H1 (cell line): ENCODE measurements at regions not wholly inside any gene's neighbourhood (a gene's known extent, or its start where the extent isn't known, plus 50 kb on each side); places are given as distances from the start of the nearest gene placed in this dataset.

ENCODE experiments used
- CTCF ChIA-PET: fragments of 300-600 bp; sonication (Branson Sonifier 250); formaldehyde crosslinking; loops from one replicate; lab custom pipeline; 2021; ENCODE audit not compliant: partially characterized antibody; lab: Charles Lee
- POLR2A ChIA-PET: fragments of 300-600 bp; sonication (Branson Sonifier 250); formaldehyde crosslinking; loops from one replicate; lab custom pipeline; 2021; ENCODE audit warnings: inconsistent platforms; ENCODE audit not compliant: partially characterized antibody; lab: Charles Lee
- DNase-seq, 2 experiments: peaks; one replicate each; pipeline versions ENCODE4 v3.0.0 to v3.0.0-alpha.2; 2010 to 2022; ENCODE audit warnings: low spot score in 2 of 2, low read depth in 1 of 2, mixed read lengths in 1 of 2
- FAIRE-seq: peaks from 2 replicates; lab custom pipeline; 2011; peaks lifted over from hg19 to GRCh38; lab: Jason Lieb, UNC
- H2AFZ ChIP-seq: 2 replicates; pipeline ENCODE4 v1.8.1; 2012; ENCODE audit warnings: low read length, inconsistent platforms
- H2AK5ac ChIP-seq: 2 replicates; pipeline ENCODE4 v1.6.1; 2013; ENCODE audit warnings: low read depth, low read length
- H2BK120ac ChIP-seq: replicated peaks from 2 replicates; pipeline ENCODE3; 2013; ENCODE audit warnings: low read depth, low read length, inconsistent platforms
- H2BK12ac ChIP-seq: 2 replicates; pipeline ENCODE4 v1.6.1; 2013; ENCODE audit warnings: low read depth, low read length
- H2BK15ac ChIP-seq: 2 replicates; pipeline ENCODE4 v1.6.1; 2013; ENCODE audit warnings: low read length
- H2BK20ac ChIP-seq: 2 replicates; pipeline ENCODE4 v1.6.1; 2013; ENCODE audit warnings: low read length
- H2BK5ac ChIP-seq: 2 replicates; pipeline ENCODE4 v1.6.1; 2013; ENCODE audit warnings: low read depth, low read length
- H3K14ac ChIP-seq: 2 replicates; pipeline ENCODE4 v1.6.1; 2013; ENCODE audit warnings: inconsistent platforms; ENCODE audit not compliant: insufficient read length
- H3K18ac ChIP-seq: 2 replicates; pipeline ENCODE4 v1.6.1; 2013; ENCODE audit warnings: low read length; ENCODE audit errors: extremely low read depth
- H3K23ac ChIP-seq: 2 replicates; pipeline ENCODE4 v1.6.1; 2013; ENCODE audit warnings: inconsistent platforms; ENCODE audit not compliant: insufficient read length
- H3K23me2 ChIP-seq: 2 replicates; pipeline ENCODE4 v1.6.1; 2013; ENCODE audit warnings: low read depth, low read length
- H3K27ac ChIP-seq: 2 replicates; pipeline ENCODE4 v1.6.1; 2011; ENCODE audit warnings: low read depth, low read length, inconsistent platforms
- H3K27me3 ChIP-seq, 4 experiments: replicated peaks in 1 of 4; 1 replicate in 1 of 4; 2 replicates in 3 of 4; pipeline versions ENCODE4 v1.6.1 to v1.8.1; 2011 to 2013; ENCODE audit warnings: low read length in 3 of 4, mild to moderate bottlenecking in 3 of 4, inconsistent platforms in 2 of 4, mixed read lengths in 2 of 4, moderate library complexity in 1 of 4; ENCODE audit not compliant: control insufficient read depth in 3 of 4, insufficient read depth in 3 of 4; ENCODE audit errors: extremely low read depth in 1 of 4
- H3K36me3 ChIP-seq, 4 experiments: 2 replicates each; pipeline versions ENCODE4 v1.6.1 to v1.8.1; 2011 to 2013; ENCODE audit warnings: mild to moderate bottlenecking in 4 of 4, low read length in 3 of 4, moderate library complexity in 2 of 4, control low read depth in 1 of 4, inconsistent platforms in 1 of 4; ENCODE audit not compliant: insufficient read depth in 4 of 4, control insufficient read depth in 2 of 4
- H3K4ac ChIP-seq: replicated peaks from 2 replicates; pipeline ENCODE3; 2013; ENCODE audit warnings: low read length, low read depth, mixed read lengths, inconsistent platforms; ENCODE audit not compliant: insufficient read length
- H3K4me1 ChIP-seq, 4 experiments: replicated peaks in 1 of 4; 1 replicate in 1 of 4; 2 replicates in 3 of 4; pipeline versions ENCODE4 v1.6.1 to v1.8.1; 2011 to 2013; ENCODE audit warnings: low read length in 3 of 4, inconsistent platforms in 2 of 4, mixed read lengths in 1 of 4; ENCODE audit not compliant: insufficient read depth in 4 of 4, control insufficient read depth in 3 of 4
- H3K4me2 ChIP-seq, 2 experiments: 2 replicates each; pipeline versions ENCODE4 v1.6.1 to v1.8.1; 2011 to 2013; ENCODE audit warnings: low read depth in 2 of 2, low read length in 2 of 2, control low read depth in 1 of 2, inconsistent platforms in 1 of 2, mild to moderate bottlenecking in 1 of 2; ENCODE audit not compliant: insufficient read depth in 1 of 2
- H3K4me3 ChIP-seq, 4 experiments: fragments of 200-600, 300-600 bp in 1 of 4; sonication (generic), shearing (Covaris generic), sonication (Bioruptor Twin) in 1 of 4; 2 replicates each; pipeline versions ENCODE4 v1.5.1 to v1.8.1; 2011 to 2016; ENCODE audit warnings: low read length in 4 of 4, low read depth in 3 of 4, control low read depth in 2 of 4, inconsistent platforms in 2 of 4, mild to moderate bottlenecking in 2 of 4, mixed read lengths in 1 of 4, moderate library complexity in 1 of 4; ENCODE audit not compliant: insufficient read depth in 2 of 4; ENCODE audit errors: extremely low read depth in 1 of 4
- H3K56ac ChIP-seq: replicated peaks from 2 replicates; pipeline ENCODE3; 2013; ENCODE audit warnings: low read depth, mild to moderate bottlenecking, mixed read lengths, low read length, inconsistent platforms; ENCODE audit not compliant: insufficient read length
- H3K79me1 ChIP-seq: 2 replicates; pipeline ENCODE4 v1.6.1; 2013; ENCODE audit warnings: low read depth, low read length, control low read depth
- H3K79me2 ChIP-seq, 2 experiments: 2 replicates each; pipeline versions ENCODE4 v1.6.1 to v1.8.1; 2012 to 2013; ENCODE audit warnings: low read length in 2 of 2, mild to moderate bottlenecking in 2 of 2, inconsistent platforms in 1 of 2; ENCODE audit not compliant: insufficient read depth in 2 of 2, control insufficient read depth in 1 of 2
- H3K9ac ChIP-seq, 4 experiments: replicated peaks in 1 of 4; 1 replicate in 1 of 4; 2 replicates in 3 of 4; pipeline versions ENCODE4 v1.6.1 to v1.8.1; 2011 to 2013; ENCODE audit warnings: low read depth in 3 of 4, low read length in 3 of 4, control low read depth in 2 of 4, mild to moderate bottlenecking in 2 of 4, moderate library complexity in 2 of 4, inconsistent platforms in 1 of 4; ENCODE audit errors: extremely low read depth in 1 of 4
- H3K9me3 ChIP-seq, 2 experiments: 2 replicates each; pipeline versions ENCODE4 v1.6.1 to v1.8.1; 2012 to 2013; ENCODE audit warnings: mild to moderate bottlenecking in 2 of 2, moderate library complexity in 2 of 2, control low read depth in 1 of 2, inconsistent platforms in 1 of 2, low read depth in 1 of 2, low read length in 1 of 2, mixed read lengths in 1 of 2; ENCODE audit not compliant: insufficient read depth in 2 of 2
- H4K20me1 ChIP-seq, 2 experiments: replicated peaks in 1 of 2; 2 replicates each; pipeline versions ENCODE3 to v1.8.1; 2011 to 2013; ENCODE audit warnings: inconsistent platforms in 2 of 2, low read length in 2 of 2, mild to moderate bottlenecking in 1 of 2; ENCODE audit not compliant: insufficient read depth in 2 of 2, control insufficient read depth in 1 of 2
- H4K5ac ChIP-seq: 2 replicates; pipeline ENCODE4 v1.6.1; 2013; ENCODE audit warnings: low read length, low read depth, mixed read lengths, inconsistent platforms; ENCODE audit not compliant: insufficient read length
- H4K8ac ChIP-seq: 2 replicates; pipeline ENCODE4 v1.8.0; 2013; ENCODE audit warnings: mild to moderate bottlenecking, moderate library complexity, low read length, inconsistent platforms; ENCODE audit not compliant: insufficient read depth; ENCODE audit errors: extremely low read depth
- H4K91ac ChIP-seq: replicated peaks from 2 replicates; pipeline ENCODE3; 2013; ENCODE audit warnings: low read length, mixed read lengths, inconsistent platforms; ENCODE audit not compliant: insufficient read length
- ATF2 ChIP-seq: IDR thresholded peaks from 2 replicates; pipeline ENCODE4 v1.6.1; 2012; ENCODE audit warnings: low read length, inconsistent platforms
- BCL11A ChIP-seq, 2 experiments: IDR thresholded peaks; one replicate each; pipeline ENCODE4 v1.6.1; 2011; ENCODE audit warnings: low read depth in 2 of 2, low read length in 2 of 2, mild to moderate bottlenecking in 2 of 2
- GABPA ChIP-seq: IDR thresholded peaks from 2 replicates; pipeline ENCODE4 v1.6.1; 2011; ENCODE audit warnings: mild to moderate bottlenecking, low read length, moderate library complexity, borderline replicate concordance; ENCODE audit not compliant: insufficient read depth
- JUN ChIP-seq: IDR thresholded peaks from 2 replicates; pipeline ENCODE4 v1.6.1; 2011; ENCODE audit warnings: low read depth, mild to moderate bottlenecking, improper control_type of control experiment, low read length
- MAX ChIP-seq: IDR thresholded peaks from 2 replicates; pipeline ENCODE4 v1.6.1; 2012; ENCODE audit warnings: inconsistent platforms
- NANOG ChIP-seq: IDR thresholded peaks from 2 replicates; pipeline ENCODE4 v1.6.1; 2011; ENCODE audit warnings: low read length, low read depth, mild to moderate bottlenecking, inconsistent platforms; ENCODE audit not compliant: insufficient read depth, poor library complexity, severe bottlenecking
- RFX5 ChIP-seq: IDR thresholded peaks from 2 replicates; pipeline ENCODE4 v1.6.1; 2011; ENCODE audit warnings: low read depth, low read length, improper control_type of control experiment, borderline replicate concordance
- SAP30 ChIP-seq: fragments of 300-600 bp; sonication (generic); IDR thresholded peaks from 2 replicates; pipeline ENCODE4 v1.7.1; 2012; ENCODE audit warnings: low read length, moderate library complexity, mild to moderate bottlenecking, inconsistent platforms; ENCODE audit not compliant: insufficient read depth, insufficient replicate concordance
- SP1 ChIP-seq: IDR thresholded peaks from 2 replicates; pipeline ENCODE4 v1.6.1; 2011; ENCODE audit warnings: low read depth, low read length
- YY1 ChIP-seq: IDR thresholded peaks from 2 replicates; pipeline ENCODE4 v1.6.1; 2011; ENCODE audit warnings: low read depth, mild to moderate bottlenecking, low read length
- WGBS, 2 experiments: shearing (Covaris generic) in 1 of 2; methylation state at CpG; one replicate each; pipeline versions ENCODE4 v1.1.6 to v1.1.7; 2013 to 2015; ENCODE audit warnings: low lambda C conversion rate in 2 of 2, mixed read lengths in 2 of 2, inconsistent platforms in 1 of 2, low coverage in 1 of 2, missing lambda C conversion rate in 1 of 2; ENCODE audit not compliant: insufficient replicate concordance in 2 of 2, insufficient coverage in 1 of 2, insufficient read length in 1 of 2; ENCODE audit errors: extremely low coverage in 1 of 2, missing lambda C conversion rate in 1 of 2; 5-methylcytosine and 5-hydroxymethylcytosine counted together

GRCh38 chr22:48744967-48745841, 1082.5 kb downstream of the BRD1 start:
- ChIA-PET CTCF (interaction anchor here (1.0 to 1.3 kb wide), 4 partner anchors 22 to 198 kb away, joined by 3 to 4 read pairs (median 3); no protein-coding TSS in a partner anchor), POLR2A (no interaction called here)
- no peak overlapping the region for H4K5ac ChIP-seq
- no peaks in the 10 kb centered on the region for H3K79me1 ChIP-seq
- no peak overlapping the region for H3K4me3 ChIP-seq
- H3K79me2 ChIP-seq: no peaks in the 10 kb centered on the region
- no peak overlapping the region for H3K27ac ChIP-seq
- H3K9me3 ChIP-seq: no peaks in the 10 kb centered on the region
- H3K56ac ChIP-seq: no peak overlapping the region
- no peak overlapping the region for H2AFZ ChIP-seq
- no peak overlapping the region for H3K4ac ChIP-seq
- H2BK120ac ChIP-seq: no peak overlapping the region
- H4K20me1 ChIP-seq: peaks cover 2 to 4% of the 10 kb centered on the region in 2 experiments
- H2BK20ac ChIP-seq: no peak overlapping the region
- no peak overlapping the region for H4K91ac ChIP-seq
- no peak overlapping the region for H2BK5ac ChIP-seq
- H3K23ac ChIP-seq: no peak overlapping the region
- no peak overlapping the region for H2AK5ac ChIP-seq
- no peak overlapping the region for H2BK15ac ChIP-seq
- H3K36me3 ChIP-seq: no peaks in the 10 kb centered on the region
- no peak overlapping the region for H3K18ac ChIP-seq
- H3K9ac ChIP-seq: no peak overlapping the region
- H3K4me1 ChIP-seq: no peaks in the 10 kb centered on the region; a peak in 1 of 7 replicates
- H2BK12ac ChIP-seq: no peak overlapping the region
- no peak for FAIRE-seq
- peak in 1 of 2 experiments; percentile 35 for DNase-seq
- no peak overlapping the region for H3K4me2 ChIP-seq
- no peak overlapping the region for H3K14ac ChIP-seq
- 93% methylated on average over 34 of the region's 40 CpGs; no CpG with 5 or more reads in 1 of the 2 experiments for WGBS, 2 experiments
- no peaks in the 10 kb centered on the region for H3K23me2 ChIP-seq
- no peaks in the 10 kb centered on the region for H3K27me3 ChIP-seq
- H4K8ac ChIP-seq: 0 out of 2 replicates have a peak overlapping the region, but pooled peaks have one; percentile 25
- TF ChIP-seq BCL11A (IDR thresholded peaks at IDR 0.05; ENCODE audit: low read depth in 2 of 2, low read length in 2 of 2) (no peak), SP1 (no peak), JUN (no peak), YY1 (no peak), NANOG (no peak), RFX5 (no peak), GABPA (no peak), ATF2 (no peak), SAP30 (no peak), MAX (no peak)
